ENCODE measurements at regions not wholly inside any gene's neighbourhood (a gene's known extent, or its start where the extent isn't known, plus 50 kb on each side); places are given as distances from the start of the nearest gene placed in this dataset.

DNA sequence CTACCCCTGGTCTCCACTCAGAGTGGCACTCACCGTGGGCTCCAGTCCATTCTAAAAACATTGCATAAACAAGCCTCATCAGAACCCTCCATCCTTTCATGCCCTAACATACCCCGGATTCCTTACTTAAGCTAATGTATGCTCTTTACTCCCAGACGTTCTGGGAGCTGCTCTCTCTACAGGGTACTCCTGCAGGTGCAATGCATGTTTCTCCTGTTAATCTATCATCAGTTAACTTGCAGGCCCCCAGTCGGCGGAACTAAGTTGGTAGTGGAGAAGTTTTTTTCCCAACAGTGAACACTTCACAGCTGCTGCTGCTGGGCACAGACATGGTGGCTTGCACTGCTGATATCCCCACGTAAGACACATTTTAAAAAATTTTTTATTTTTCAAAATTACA lies 161.6 kb upstream of the FAT1 start:
- no peak overlapping the region for H3K27ac ChIP-seq
- no peaks in the 10 kb centered on the region for H3K9me3 ChIP-seq
- no peaks in the 10 kb centered on the region for H3K36me3 ChIP-seq (ENCODE audit: insufficient read depth in 1 of 2, low read depth in 1 of 2)
- intact Hi-C loops (cut with DNase I): no loop called here
- no peaks in the 10 kb centered on the region for H3K27me3 ChIP-seq (ENCODE audit: insufficient read depth in 3 of 3, low read length in 2 of 3)
- ATAC-seq (no peak), DNase-seq (no peak)
- WGBS, 3 donors: 54 to 57% (median 56%) methylated on average over 6 of the region's 6 CpGs
- H3K4me3 ChIP-seq: no peak overlapping the region
- no peak for TF ChIP-seq CTCF (IDR thresholded peaks at IDR 0.05)
- no peaks in the 10 kb centered on the region for H3K4me1 ChIP-seq

- Histone ChIP-seq H3K4me3 (no peak overlapping the region), H3K27ac (no peak overlapping the region), H3K9me3 (no peaks in the 10 kb centered on the region), H3K36me3 (ENCODE audit: insufficient read depth in 1 of 2, low read depth in 1 of 2) (no peaks in the 10 kb centered on the region), H3K27me3 (ENCODE audit: insufficient read depth in 3 of 3, low read length in 2 of 3) (no peaks in the 10 kb centered on the region), H3K4me1 (no peaks in the 10 kb centered on the region)
- no peak for TF ChIP-seq CTCF (IDR thresholded peaks at IDR 0.05)
- DNase-seq (no peak), ATAC-seq (no peak)
- intact Hi-C loops (cut with DNase I): no loop called here
- WGBS, 3 donors: 88 to 93% (median 93%) methylated on average over 2 of the region's 2 CpGs
These were observed 163.1 kb upstream of the FAT1 start for GRCh38 chr4:186886759-186887158.

DNA sequence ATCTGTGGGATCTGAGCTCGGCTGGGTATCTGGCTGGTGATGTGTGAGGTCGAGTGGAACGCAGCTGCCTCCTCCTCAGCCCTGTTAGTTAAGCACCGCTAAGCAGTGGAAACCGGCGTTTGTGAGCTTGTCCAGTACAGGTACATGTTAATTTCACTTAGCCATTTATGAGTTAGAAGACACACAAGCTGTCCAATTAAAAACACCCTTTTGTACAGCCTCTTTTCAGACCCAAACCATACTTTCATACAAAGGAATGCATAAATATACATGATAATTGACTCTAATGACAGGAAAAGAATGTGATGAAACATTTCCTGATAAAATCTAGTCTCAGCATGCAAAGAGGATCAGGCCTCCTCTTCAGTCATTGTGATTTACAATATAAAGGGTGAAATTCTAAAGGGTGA lies 163.6 kb upstream of the FAT1 start:
- Histone ChIP-seq H3K27me3 (ENCODE audit: insufficient read depth in 3 of 3, low read length in 2 of 3) (no peaks in the 10 kb centered on the region), H3K36me3 (ENCODE audit: insufficient read depth in 1 of 2, low read depth in 1 of 2) (no peaks in the 10 kb centered on the region), H3K4me3 (no peak overlapping the region), H3K9me3 (no peaks in the 10 kb centered on the region), H3K4me1 (no peaks in the 10 kb centered on the region), H3K27ac (no peak overlapping the region)
- TF ChIP-seq CTCF (IDR thresholded peaks at IDR 0.05): no peak
- WGBS, 3 donors: 52 to 62% (median 54%) methylated on average over 6 of the region's 6 CpGs
- DNase-seq (no peak), ATAC-seq (no peak)
- intact Hi-C loops (cut with DNase I): no loop called here

GRCh38 chr4:186887752-186888151 lies 164.1 kb upstream of the FAT1 start:
- Histone ChIP-seq H3K27ac (no peak overlapping the region), H3K4me3 (no peak overlapping the region), H3K27me3 (ENCODE audit: insufficient read depth in 3 of 3, low read length in 2 of 3) (no peaks in the 10 kb centered on the region), H3K4me1 (no peaks in the 10 kb centered on the region), H3K9me3 (no peaks in the 10 kb centered on the region), H3K36me3 (ENCODE audit: insufficient read depth in 1 of 2, low read depth in 1 of 2) (no peaks in the 10 kb centered on the region)
- intact Hi-C loops (cut with DNase I): no loop called here
- ATAC-seq (no peak), DNase-seq (no peak)
- WGBS, 3 donors: 36 to 55% (median 46%) methylated on average over 6 of the region's 6 CpGs
- TF ChIP-seq CTCF (IDR thresholded peaks at IDR 0.05): no peak

DNA sequence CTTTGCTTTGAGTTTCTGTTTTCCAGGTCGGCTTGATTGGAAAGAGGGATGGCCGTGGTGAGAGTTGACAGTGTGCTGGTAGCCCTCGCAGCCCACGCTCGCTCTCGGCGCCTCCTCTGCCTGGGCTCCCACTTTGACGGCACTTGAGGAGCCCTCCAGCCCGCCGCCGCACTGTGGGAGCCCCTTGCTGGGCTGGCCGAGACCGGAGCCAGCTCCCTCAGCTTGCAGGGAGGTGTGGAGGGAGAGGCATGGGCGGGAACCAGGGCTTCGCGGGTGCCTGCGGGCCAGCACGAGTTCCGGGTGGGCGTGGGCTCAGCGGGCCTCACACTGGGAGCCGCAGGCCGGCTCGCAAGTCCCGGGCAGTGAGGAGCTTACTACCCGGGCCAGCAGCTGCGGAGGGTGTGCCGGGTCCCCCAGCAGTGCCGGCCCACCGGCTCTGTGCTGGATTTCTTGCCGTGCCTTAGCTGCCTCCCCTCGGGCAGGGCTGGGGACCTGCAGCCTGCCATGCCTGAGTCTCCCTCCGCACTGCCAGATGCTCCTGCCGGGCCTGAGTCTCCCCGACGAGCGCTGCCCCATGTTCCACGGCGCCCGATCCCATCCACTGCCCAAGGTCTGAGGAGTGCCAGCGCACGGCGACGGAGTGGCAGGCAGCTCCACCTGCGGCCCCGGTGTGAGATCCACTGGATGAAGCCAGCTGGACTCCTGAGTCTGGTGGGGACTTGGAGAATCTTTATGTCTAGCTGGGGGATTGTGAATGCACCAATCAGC lies 166.4 kb upstream of the FAT1 start:
- intact Hi-C loops (cut with DNase I): no loop called here
- Histone ChIP-seq H3K4me3 (no peak overlapping the region), H3K27me3 (ENCODE audit: insufficient read depth in 3 of 3, low read length in 2 of 3) (no peaks in the 10 kb centered on the region), H3K27ac (no peak overlapping the region), H3K36me3 (ENCODE audit: insufficient read depth in 1 of 2, low read depth in 1 of 2) (no peaks in the 10 kb centered on the region), H3K9me3 (no peaks in the 10 kb centered on the region), H3K4me1 (no peaks in the 10 kb centered on the region)
- no peak for TF ChIP-seq CTCF (IDR thresholded peaks at IDR 0.05)
- 93 to 95% (median 94%) methylated on average over 44 to 46 of the region's 46 CpGs for WGBS, 3 donors
- no peak for ATAC-seq
- no peak for DNase-seq

Data from psoas muscle (tissue), 7 donors.